Activated CD4-positive, alpha-beta T cell treated with anti-CD3 and anti-CD28 coated beads, Interleukin-2, amount 10 ng/mL, durations not matched to agents 24 days and 14 days (primary cell): ENCODE measurements at regions not wholly inside any gene's neighbourhood (a gene's known extent, or its start where the extent isn't known, plus 50 kb on each side); places are given as distances from the start of the nearest gene placed in this dataset.

Source experiments
- DNase-seq: peaks from one replicate; pipeline ENCODE4 v3.0.0; 2022
- H3K27ac Mint-ChIP-seq: one replicate; pipeline ENCODE4 v1.8.0; 2022; ENCODE audit warnings: mild to moderate bottlenecking, mixed read lengths
- H3K27me3 Mint-ChIP-seq: one replicate; pipeline ENCODE4 v1.8.0; 2022; ENCODE audit warnings: mixed read lengths
- H3K36me3 Mint-ChIP-seq: one replicate; pipeline ENCODE4 v1.8.0; 2022; ENCODE audit warnings: low read depth, mild to moderate bottlenecking, mixed read lengths
- H3K4me1 Mint-ChIP-seq: one replicate; pipeline ENCODE4 v1.8.0; 2021; ENCODE audit warnings: mixed read lengths
- H3K4me3 Mint-ChIP-seq: one replicate; pipeline ENCODE4 v1.8.0; 2022; ENCODE audit warnings: mild to moderate bottlenecking, moderate library complexity, mixed read lengths
- H3K9me3 Mint-ChIP-seq: one replicate; pipeline ENCODE4 v1.8.0; 2021; ENCODE audit warnings: mixed read lengths
- intact Hi-C: fragments of 100-400 bp; cut with micrococcal nuclease; formaldehyde crosslinking; loops from one replicate; pipeline ENCODE4 v1.15.1; 2023

GRCh38 chr5:74306845-74307244, 333.7 kb downstream of the ENC1 start:
- no peaks in the 10 kb centered on the region for H3K4me1 Mint-ChIP-seq

DNA sequence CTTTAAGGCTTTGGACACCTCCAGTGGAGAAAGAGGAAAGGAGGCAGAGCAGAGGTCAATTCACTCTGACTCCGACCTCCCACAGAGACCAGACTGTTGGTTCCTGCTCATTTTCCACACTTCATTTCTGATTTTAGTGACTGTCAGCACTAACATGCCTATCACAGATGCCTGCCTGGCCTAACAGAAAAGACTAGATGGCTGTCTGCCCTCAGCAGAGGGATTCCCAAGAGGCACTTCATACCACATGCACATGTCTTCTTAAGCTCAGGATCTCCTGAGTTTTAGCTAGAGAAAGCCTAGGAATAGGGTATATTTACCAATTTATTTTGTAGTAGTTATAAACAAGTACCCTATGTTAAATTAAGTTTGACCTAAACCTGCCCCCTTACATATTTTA, 336.0 kb downstream of the ENC1 start:
- no peak for DNase-seq
- H3K9me3 Mint-ChIP-seq: no peaks in the 10 kb centered on the region
- H3K27me3 Mint-ChIP-seq: peaks cover 3% of the 10 kb centered on the region
- no peak overlapping the region for H3K27ac Mint-ChIP-seq
- no peaks in the 10 kb centered on the region for H3K4me1 Mint-ChIP-seq
- intact Hi-C loops: no loop called here
- H3K4me3 Mint-ChIP-seq: no peak overlapping the region
- H3K36me3 Mint-ChIP-seq: no peaks in the 10 kb centered on the region

More at GRCh38 chr5:74306845-74307244, 333.7 kb downstream of the ENC1 start:
- no peak overlapping the region for H3K27ac Mint-ChIP-seq
- DNase-seq: no peak
- intact Hi-C loops: no loop called here
- no peak overlapping the region for H3K4me3 Mint-ChIP-seq
- H3K36me3 Mint-ChIP-seq: no peaks in the 10 kb centered on the region
- H3K9me3 Mint-ChIP-seq: no peaks in the 10 kb centered on the region
- H3K27me3 Mint-ChIP-seq: peaks cover 3% of the 10 kb centered on the region

DNA sequence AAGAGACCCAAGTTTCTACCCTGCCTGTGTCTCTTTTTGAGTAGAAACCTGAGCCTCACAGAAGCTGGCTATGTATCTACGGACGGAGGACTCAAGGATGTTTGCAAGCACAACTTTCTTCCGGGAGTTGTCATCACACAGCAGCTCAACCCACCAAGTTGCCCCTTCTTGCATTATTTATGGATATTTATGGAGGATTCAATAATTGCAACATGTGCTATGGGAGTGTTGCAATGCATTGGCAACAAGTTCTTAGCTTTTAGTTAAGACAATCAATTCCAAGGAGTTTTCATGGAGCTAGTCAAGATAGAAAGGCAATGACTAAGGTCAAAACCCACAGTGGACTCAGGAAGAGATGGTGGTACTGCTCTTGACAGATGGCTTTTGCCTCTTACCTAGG, 336.9 kb downstream of the ENC1 start:
- Mint-ChIP-seq H3K4me3 (no peak overlapping the region), H3K9me3 (no peaks in the 10 kb centered on the region), H3K27me3 (peaks cover 3% of the 10 kb centered on the region), H3K36me3 (no peaks in the 10 kb centered on the region), H3K27ac (no peak overlapping the region), H3K4me1 (no peaks in the 10 kb centered on the region)
- intact Hi-C loops: no loop called here
- no peak for DNase-seq

DNA sequence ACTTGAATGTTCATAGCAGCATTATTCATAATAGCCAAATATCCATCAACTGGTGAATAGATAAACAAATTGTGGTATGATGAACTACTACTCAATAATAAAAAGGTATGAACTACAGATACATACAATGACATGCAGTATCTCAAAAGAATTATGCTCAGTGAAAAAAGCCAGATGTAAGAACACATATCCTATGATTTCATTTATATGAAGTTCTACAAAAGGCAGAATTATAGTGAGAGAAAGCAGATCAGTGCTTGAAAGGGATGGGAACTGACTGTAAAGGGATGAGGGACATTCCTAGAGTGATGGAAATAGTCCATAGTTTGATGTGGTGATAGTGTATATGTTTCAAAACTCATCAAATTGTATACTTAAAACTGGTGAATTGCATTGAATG, 339.0 kb downstream of the ENC1 start:
- Mint-ChIP-seq H3K36me3 (no peaks in the 10 kb centered on the region), H3K27ac (no peak overlapping the region), H3K9me3 (no peaks in the 10 kb centered on the region), H3K4me3 (no peak overlapping the region), H3K4me1 (no peaks in the 10 kb centered on the region), H3K27me3 (peaks cover 3% of the 10 kb centered on the region)
- DNase-seq: no peak
- intact Hi-C loops: no loop called here

GRCh38 chr5:74300808-74301389, 339.6 kb downstream of the ENC1 start:
- peaks cover 3% of the 10 kb centered on the region for H3K27me3 Mint-ChIP-seq
- intact Hi-C loops: no loop called here
- no peak overlapping the region for H3K4me3 Mint-ChIP-seq
- H3K36me3 Mint-ChIP-seq: no peaks in the 10 kb centered on the region
- H3K9me3 Mint-ChIP-seq: no peaks in the 10 kb centered on the region
- no peak overlapping the region for H3K27ac Mint-ChIP-seq
- no peak for DNase-seq
- no peaks in the 10 kb centered on the region for H3K4me1 Mint-ChIP-seq

DNA sequence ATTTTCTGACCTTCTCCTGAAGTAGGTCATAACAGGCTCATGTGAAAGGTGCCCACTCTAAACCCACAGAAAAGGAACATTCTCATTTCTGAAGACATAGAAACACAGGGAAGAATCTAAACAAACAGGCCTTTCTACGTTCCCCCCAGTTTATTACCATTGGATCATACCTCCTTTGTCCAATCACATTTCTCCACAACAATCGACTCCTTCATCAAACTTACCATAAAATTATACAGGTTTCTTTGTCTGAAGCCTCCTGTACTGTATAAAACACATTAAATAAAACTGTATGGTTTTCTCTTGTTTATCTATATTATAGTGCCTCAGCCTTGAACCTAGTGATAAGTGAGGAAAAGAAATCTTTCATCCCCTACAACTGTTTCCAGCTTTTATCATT, 340.7 kb downstream of the ENC1 start:
- H3K27ac Mint-ChIP-seq: no peak overlapping the region

DNA sequence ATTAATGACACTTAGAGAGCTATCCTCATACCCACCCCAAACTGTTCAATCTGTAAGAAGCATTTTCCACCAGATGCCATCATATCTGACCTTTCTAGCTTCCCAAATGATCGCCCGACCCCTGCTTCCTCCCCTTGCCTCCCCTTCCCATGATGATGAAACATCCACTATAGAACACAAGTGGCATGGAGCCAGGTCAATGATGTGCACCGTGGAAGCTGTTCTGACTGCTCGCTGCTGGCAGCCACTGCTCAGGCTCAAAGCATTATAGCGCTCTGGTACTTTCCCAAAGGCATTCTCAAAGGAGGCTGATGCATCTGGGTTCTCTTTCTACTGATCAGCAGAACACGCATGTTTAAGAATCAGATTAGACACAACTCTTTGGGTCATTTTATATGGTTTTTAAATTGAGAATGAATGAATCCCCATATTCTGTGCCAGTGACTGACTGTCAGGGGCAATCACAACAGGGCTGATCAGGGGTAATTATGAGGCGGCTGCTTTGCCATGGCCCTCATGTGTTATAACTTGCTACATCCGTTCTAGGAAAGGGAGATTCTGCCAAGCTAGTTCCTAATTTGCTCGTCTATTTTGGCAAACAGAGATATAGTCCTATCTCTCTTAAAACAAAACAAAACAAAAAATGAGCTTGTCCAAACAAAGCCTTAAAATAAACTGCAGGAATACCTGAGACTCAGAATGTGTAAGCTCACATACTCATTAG, 343.7 kb downstream of the ENC1 start:
- H3K27me3 Mint-ChIP-seq: peaks cover 3% of the 10 kb centered on the region
- intact Hi-C loops: no loop called here
- H3K36me3 Mint-ChIP-seq: no peaks in the 10 kb centered on the region
- no peak overlapping the region for H3K27ac Mint-ChIP-seq
- H3K9me3 Mint-ChIP-seq: no peaks in the 10 kb centered on the region
- H3K4me1 Mint-ChIP-seq: no peaks in the 10 kb centered on the region
- no peak overlapping the region for H3K4me3 Mint-ChIP-seq
- no peak for DNase-seq

More for the DNA sequence above, 340.7 kb downstream of the ENC1 start:
- Mint-ChIP-seq H3K36me3 (no peaks in the 10 kb centered on the region), H3K9me3 (no peaks in the 10 kb centered on the region), H3K27me3 (peaks cover 3% of the 10 kb centered on the region), H3K4me3 (no peak overlapping the region), H3K4me1 (no peaks in the 10 kb centered on the region)
- no peak for DNase-seq
- intact Hi-C loops: no loop called here

DNA sequence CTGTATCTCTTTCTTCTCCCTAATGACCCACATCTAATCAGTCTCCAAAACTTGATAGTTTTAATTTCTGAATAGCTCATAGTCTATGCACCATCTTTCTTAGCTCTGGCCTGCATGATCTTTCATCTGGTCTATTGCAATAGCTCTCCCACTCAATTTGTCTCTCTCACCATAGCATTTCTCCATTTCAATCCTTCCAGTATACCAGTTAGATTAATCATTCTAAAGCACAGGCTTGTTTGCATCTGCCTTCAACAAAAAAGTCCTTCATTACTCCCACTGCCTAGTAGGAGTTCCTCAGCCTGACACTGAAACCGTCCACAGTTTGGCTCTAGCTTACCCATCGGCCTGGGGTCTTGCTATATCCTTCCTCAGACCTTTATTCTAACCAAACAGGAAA, 344.9 kb downstream of the ENC1 start:
- Mint-ChIP-seq H3K4me1 (no peaks in the 10 kb centered on the region), H3K4me3 (no peak overlapping the region), H3K9me3 (no peaks in the 10 kb centered on the region), H3K27me3 (peaks cover under 1% of the 10 kb centered on the region), H3K27ac (no peak overlapping the region), H3K36me3 (no peaks in the 10 kb centered on the region)
- intact Hi-C loops: no loop called here
- no peak for DNase-seq

- Mint-ChIP-seq H3K27ac (no peak overlapping the region), H3K27me3 (peaks cover 4% of the 10 kb centered on the region), H3K4me1 (no peaks in the 10 kb centered on the region), H3K9me3 (no peaks in the 10 kb centered on the region), H3K4me3 (no peak overlapping the region), H3K36me3 (no peaks in the 10 kb centered on the region)
- intact Hi-C loops: no loop called here
- DNase-seq: no peak
Measured at GRCh38 chr5:74295141-74295540, 345.4 kb downstream of the ENC1 start.

GRCh38 chr5:74294231-74294705, 346.3 kb downstream of the ENC1 start:
- no peaks in the 10 kb centered on the region for H3K9me3 Mint-ChIP-seq

GRCh38 chr5:74293182-74293581, 347.3 kb downstream of the ENC1 start:
- Mint-ChIP-seq H3K4me1 (no peaks in the 10 kb centered on the region), H3K4me3 (no peak overlapping the region), H3K36me3 (no peaks in the 10 kb centered on the region), H3K9me3 (no peaks in the 10 kb centered on the region), H3K27ac (no peak overlapping the region), H3K27me3 (peaks cover 4% of the 10 kb centered on the region)
- intact Hi-C loops: no loop called here
- no peak for DNase-seq

More at GRCh38 chr5:74294231-74294705, 346.3 kb downstream of the ENC1 start:
- H3K27me3 Mint-ChIP-seq: peaks cover 4% of the 10 kb centered on the region
- no peak overlapping the region for H3K4me3 Mint-ChIP-seq
- no peaks in the 10 kb centered on the region for H3K36me3 Mint-ChIP-seq
- intact Hi-C loops: no loop called here
- no peak for DNase-seq
- H3K27ac Mint-ChIP-seq: no peak overlapping the region
- H3K4me1 Mint-ChIP-seq: no peaks in the 10 kb centered on the region

- H3K36me3 Mint-ChIP-seq: no peaks in the 10 kb centered on the region
- no peaks in the 10 kb centered on the region for H3K4me1 Mint-ChIP-seq
- H3K27me3 Mint-ChIP-seq: peaks cover 7% of the 10 kb centered on the region
- no peaks in the 10 kb centered on the region for H3K9me3 Mint-ChIP-seq
- no peak overlapping the region for H3K27ac Mint-ChIP-seq
- no peak for DNase-seq
- H3K4me3 Mint-ChIP-seq: no peak overlapping the region
- intact Hi-C loops: no loop called here
Measured at GRCh38 chr5:74290634-74291241, 349.8 kb downstream of the ENC1 start.

- H3K27ac Mint-ChIP-seq: no peak overlapping the region
- no peaks in the 10 kb centered on the region for H3K36me3 Mint-ChIP-seq
- peaks cover 7% of the 10 kb centered on the region for H3K27me3 Mint-ChIP-seq
- H3K9me3 Mint-ChIP-seq: no peaks in the 10 kb centered on the region
- DNase-seq: no peak
- intact Hi-C loops: no loop called here
- H3K4me1 Mint-ChIP-seq: no peaks in the 10 kb centered on the region
- H3K4me3 Mint-ChIP-seq: no peak overlapping the region
Measured at GRCh38 chr5:74289691-74290090, 350.8 kb downstream of the ENC1 start.

DNA sequence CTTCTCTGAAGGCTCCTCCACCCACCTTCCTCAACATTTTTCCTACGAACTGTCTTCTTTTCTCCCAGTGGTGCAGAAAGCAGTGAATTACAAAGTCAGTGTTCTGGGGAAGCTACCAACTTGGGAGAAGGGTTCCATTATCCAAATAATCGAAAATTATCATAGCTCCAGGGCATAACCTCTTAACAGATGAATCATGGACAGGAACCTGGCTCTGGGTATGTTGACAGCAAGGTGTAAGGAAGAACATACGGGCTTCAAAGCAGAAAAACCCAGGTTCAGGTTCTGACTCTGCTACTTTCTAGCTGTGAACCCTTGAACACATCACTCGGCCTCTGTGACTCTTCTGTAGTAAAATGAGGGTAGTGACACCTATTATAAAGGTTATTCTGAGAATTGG, 351.3 kb downstream of the ENC1 start:
- H3K27me3 Mint-ChIP-seq: peaks cover 9% of the 10 kb centered on the region
- intact Hi-C loops: no loop called here
- H3K4me1 Mint-ChIP-seq: no peaks in the 10 kb centered on the region
- H3K36me3 Mint-ChIP-seq: no peaks in the 10 kb centered on the region
- H3K4me3 Mint-ChIP-seq: no peak overlapping the region
- H3K27ac Mint-ChIP-seq: no peak overlapping the region
- no peak for DNase-seq
- no peaks in the 10 kb centered on the region for H3K9me3 Mint-ChIP-seq
